B cell (primary cell): ENCODE measurements at regions not wholly inside any gene's neighbourhood (a gene's known extent, or its start where the extent isn't known, plus 50 kb on each side); places are given as distances from the start of the nearest gene placed in this dataset.

Source experiments
- EZH2 ChIP-seq: IDR thresholded peaks from 2 replicates; pipeline ENCODE4 v1.6.1; 2012; ENCODE audit warnings: borderline replicate concordance, low read depth, mild to moderate bottlenecking, moderate library complexity, low read length; ENCODE audit not compliant: insufficient read depth, poor library complexity, severe bottlenecking
- TF ChIP-seq, protein P1 (sequence below): fragments of 200-600 bp; IDR thresholded peaks from one replicate; pipeline ENCODE4 v1.8.0; 2022; ENCODE audit warnings: antibody characterized with exemption, mild to moderate bottlenecking

DNA sequence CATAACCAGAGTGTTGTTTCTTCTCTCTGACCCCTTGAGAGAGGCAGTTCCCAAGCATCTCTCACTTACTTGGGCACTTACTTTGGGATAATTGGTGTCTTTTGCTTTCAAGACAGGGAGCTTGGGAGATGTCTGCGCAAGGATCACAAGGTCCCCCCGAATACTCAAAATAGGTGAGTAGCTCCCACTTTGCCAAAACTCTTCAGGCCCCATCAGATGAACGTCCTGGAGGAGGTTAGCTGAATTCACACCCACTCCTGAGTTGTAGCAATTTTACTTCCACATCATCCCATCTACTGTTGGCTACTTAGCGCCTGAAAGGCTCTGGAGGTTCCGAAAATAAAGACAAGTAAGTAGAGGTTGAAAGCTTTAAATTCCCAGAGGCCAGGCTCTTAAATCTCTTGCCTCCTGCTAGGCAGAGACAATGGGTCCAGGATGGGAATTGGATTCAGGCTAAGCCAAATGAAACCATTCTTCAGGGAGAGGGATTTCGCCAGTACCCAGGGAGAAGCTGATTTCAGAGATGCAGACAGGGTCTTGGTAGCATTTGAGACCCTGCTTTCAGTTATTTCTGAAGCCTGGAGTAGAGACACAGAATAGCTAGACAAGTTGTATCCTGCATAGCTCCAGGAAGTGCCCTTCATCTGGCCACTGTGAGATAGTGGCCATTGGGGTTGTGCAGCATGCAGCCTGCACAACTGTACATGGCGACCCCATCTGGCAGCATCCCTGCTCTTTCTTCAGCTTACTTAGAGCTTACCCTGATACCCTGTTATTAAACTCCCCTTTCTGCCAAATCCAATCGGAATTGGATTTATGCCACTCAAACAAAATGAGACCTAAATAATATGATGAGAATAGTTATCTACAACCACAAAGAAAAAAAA, 60.1 kb downstream of the BOD1 start:
- TF ChIP-seq, protein P1, sequence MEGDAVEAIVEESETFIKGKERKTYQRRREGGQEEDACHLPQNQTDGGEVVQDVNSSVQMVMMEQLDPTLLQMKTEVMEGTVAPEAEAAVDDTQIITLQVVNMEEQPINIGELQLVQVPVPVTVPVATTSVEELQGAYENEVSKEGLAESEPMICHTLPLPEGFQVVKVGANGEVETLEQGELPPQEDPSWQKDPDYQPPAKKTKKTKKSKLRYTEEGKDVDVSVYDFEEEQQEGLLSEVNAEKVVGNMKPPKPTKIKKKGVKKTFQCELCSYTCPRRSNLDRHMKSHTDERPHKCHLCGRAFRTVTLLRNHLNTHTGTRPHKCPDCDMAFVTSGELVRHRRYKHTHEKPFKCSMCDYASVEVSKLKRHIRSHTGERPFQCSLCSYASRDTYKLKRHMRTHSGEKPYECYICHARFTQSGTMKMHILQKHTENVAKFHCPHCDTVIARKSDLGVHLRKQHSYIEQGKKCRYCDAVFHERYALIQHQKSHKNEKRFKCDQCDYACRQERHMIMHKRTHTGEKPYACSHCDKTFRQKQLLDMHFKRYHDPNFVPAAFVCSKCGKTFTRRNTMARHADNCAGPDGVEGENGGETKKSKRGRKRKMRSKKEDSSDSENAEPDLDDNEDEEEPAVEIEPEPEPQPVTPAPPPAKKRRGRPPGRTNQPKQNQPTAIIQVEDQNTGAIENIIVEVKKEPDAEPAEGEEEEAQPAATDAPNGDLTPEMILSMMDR: no peak
- no peak for TF ChIP-seq EZH2
